SK-N-SH treated with all-trans-retinoic acid at 6 μM for 48 hours (cell line): ENCODE measurements at regions not wholly inside any gene's neighbourhood (a gene's known extent, or its start where the extent isn't known, plus 50 kb on each side); places are given as distances from the start of the nearest gene placed in this dataset.

Source experiments
- ARNTL ChIP-seq: fragments of 450-650 bp; formaldehyde crosslinking; IDR thresholded peaks from 2 replicates; pipeline ENCODE4 v1.5.0; 2020; ENCODE audit warnings: low read depth, mild to moderate bottlenecking, moderate library complexity, borderline replicate concordance
- ISL1 ChIP-seq: fragments of 250-450 bp; sonication (Bioruptor Pico); IDR thresholded peaks from 2 replicates; pipeline ENCODE4 v2.1.2; 2022; ENCODE audit warnings: mild to moderate bottlenecking, moderate library complexity
- RARB ChIP-seq: fragments of 250-450 bp; sonication (Bioruptor Pico); IDR thresholded peaks from 2 replicates; pipeline ENCODE4 v1.8.0; 2021; ENCODE audit warnings: mild to moderate bottlenecking, moderate library complexity
- TOX ChIP-seq: fragments of 250-450 bp; sonication (Bioruptor Pico); IDR thresholded peaks from 2 replicates; pipeline ENCODE4 v1.8.0; 2021; ENCODE audit warnings: mild to moderate bottlenecking, moderate library complexity, borderline replicate concordance
- ZC3H10 ChIP-seq: fragments of 250-450 bp; sonication (Bioruptor Pico); IDR thresholded peaks from 2 replicates; pipeline ENCODE4 v1.5.1; 2021; ENCODE audit warnings: mild to moderate bottlenecking, moderate library complexity
- ZFP3 ChIP-seq: fragments of 250-450 bp; sonication (Bioruptor Pico); IDR thresholded peaks from 2 replicates; pipeline ENCODE4 v1.5.0; 2020; ENCODE audit warnings: mild to moderate bottlenecking, moderate library complexity
- TF ChIP-seq, protein P1 (sequence below): fragments of 250-450 bp; sonication (Bioruptor Pico); IDR thresholded peaks from 2 replicates; pipeline ENCODE4 v1.8.0; 2020; ENCODE audit warnings: mild to moderate bottlenecking, moderate library complexity, borderline replicate concordance
- TF ChIP-seq, protein P2 (sequence below): fragments of 250-450 bp; sonication (Bioruptor Pico); IDR thresholded peaks from 2 replicates; pipeline ENCODE4 v1.5.1; 2021; ENCODE audit warnings: mild to moderate bottlenecking, moderate library complexity

GRCh38 chr4:17323554-17324385 is 188.1 kb downstream of the QDPR start:
- no peak for TF ChIP-seq TOX
- TF ChIP-seq, protein P1, sequence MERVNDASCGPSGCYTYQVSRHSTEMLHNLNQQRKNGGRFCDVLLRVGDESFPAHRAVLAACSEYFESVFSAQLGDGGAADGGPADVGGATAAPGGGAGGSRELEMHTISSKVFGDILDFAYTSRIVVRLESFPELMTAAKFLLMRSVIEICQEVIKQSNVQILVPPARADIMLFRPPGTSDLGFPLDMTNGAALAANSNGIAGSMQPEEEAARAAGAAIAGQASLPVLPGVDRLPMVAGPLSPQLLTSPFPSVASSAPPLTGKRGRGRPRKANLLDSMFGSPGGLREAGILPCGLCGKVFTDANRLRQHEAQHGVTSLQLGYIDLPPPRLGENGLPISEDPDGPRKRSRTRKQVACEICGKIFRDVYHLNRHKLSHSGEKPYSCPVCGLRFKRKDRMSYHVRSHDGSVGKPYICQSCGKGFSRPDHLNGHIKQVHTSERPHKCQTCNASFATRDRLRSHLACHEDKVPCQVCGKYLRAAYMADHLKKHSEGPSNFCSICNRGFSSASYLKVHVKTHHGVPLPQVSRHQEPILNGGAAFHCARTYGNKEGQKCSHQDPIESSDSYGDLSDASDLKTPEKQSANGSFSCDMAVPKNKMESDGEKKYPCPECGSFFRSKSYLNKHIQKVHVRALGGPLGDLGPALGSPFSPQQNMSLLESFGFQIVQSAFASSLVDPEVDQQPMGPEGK (CRISPR knock-in tag): no peak
- TF ChIP-seq, protein P2, sequence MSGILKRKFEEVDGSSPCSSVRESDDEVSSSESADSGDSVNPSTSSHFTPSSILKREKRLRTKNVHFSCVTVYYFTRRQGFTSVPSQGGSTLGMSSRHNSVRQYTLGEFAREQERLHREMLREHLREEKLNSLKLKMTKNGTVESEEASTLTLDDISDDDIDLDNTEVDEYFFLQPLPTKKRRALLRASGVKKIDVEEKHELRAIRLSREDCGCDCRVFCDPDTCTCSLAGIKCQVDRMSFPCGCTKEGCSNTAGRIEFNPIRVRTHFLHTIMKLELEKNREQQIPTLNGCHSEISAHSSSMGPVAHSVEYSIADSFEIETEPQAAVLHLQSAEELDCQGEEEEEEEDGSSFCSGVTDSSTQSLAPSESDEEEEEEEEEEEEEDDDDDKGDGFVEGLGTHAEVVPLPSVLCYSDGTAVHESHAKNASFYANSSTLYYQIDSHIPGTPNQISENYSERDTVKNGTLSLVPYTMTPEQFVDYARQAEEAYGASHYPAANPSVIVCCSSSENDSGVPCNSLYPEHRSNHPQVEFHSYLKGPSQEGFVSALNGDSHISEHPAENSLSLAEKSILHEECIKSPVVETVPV (CRISPR knock-in tag): no peak
- TF ChIP-seq ISL1 (CRISPR knock-in tag): no peak
- no peak for TF ChIP-seq RARB (CRISPR knock-in tag)
- TF ChIP-seq ZC3H10 (CRISPR knock-in tag): no peak
- no peak for TF ChIP-seq ARNTL (CRISPR knock-in tag)
- TF ChIP-seq ZFP3 (CRISPR knock-in tag): no peak
